Heart right ventricle (tissue), 16 donors: ENCODE measurements at regions not wholly inside any gene's neighbourhood (a gene's known extent, or its start where the extent isn't known, plus 50 kb on each side); places are given as distances from the start of the nearest gene placed in this dataset.

Experiments used
- ATAC-seq, 8 donors: fragments of 200-7000 bp; cut with Tn5 transposase; one replicate each; pipeline ENCODE4 v1.9.1; 2020; ENCODE audit warnings: mild to moderate bottlenecking in 8 of 8, moderate library complexity in 8 of 8, moderate number of reproducible peaks in 1 of 8
- DNase-seq, 2 donors: peaks; one replicate each; pipeline ENCODE4 v3.0.0-alpha.2; 2020
- H3K27ac ChIP-seq, 10 donors: fragments of 200-600 bp; sonication (generic) in 2 of 10; one replicate each; pipeline versions ENCODE4 v1.5.0 to v1.8.0; 2020 to 2022; ENCODE audit warnings: mild to moderate bottlenecking in 3 of 10
- H3K27me3 ChIP-seq, 7 donors: fragments of 200-600 bp; one replicate each; pipeline ENCODE4 v1.8.0; 2021 to 2022; ENCODE audit warnings: mild to moderate bottlenecking in 2 of 7
- H3K36me3 ChIP-seq, 9 donors: fragments of 200-600 bp; sonication (generic) in 1 of 9; one replicate each; pipeline versions ENCODE4 v1.5.0 to v1.8.0; 2020 to 2022; ENCODE audit warnings: mild to moderate bottlenecking in 2 of 9
- H3K4me1 ChIP-seq, 9 donors: fragments of 200-600 bp; sonication (generic) in 1 of 9; one replicate each; pipeline versions ENCODE4 v1.5.0 to v1.8.0; 2020 to 2022; ENCODE audit warnings: mild to moderate bottlenecking in 4 of 9
- H3K4me3 ChIP-seq, 10 donors: fragments of 200-600 bp; sonication (generic) in 2 of 10; one replicate each; pipeline versions ENCODE4 v1.5.0 to v1.8.0; 2020 to 2022; ENCODE audit warnings: mild to moderate bottlenecking in 7 of 10, moderate library complexity in 2 of 10
- H3K9me3 ChIP-seq, 11 donors: fragments of 200-600 bp in 10 of 11; sonication (generic) in 2 of 11; one replicate each; pipeline versions ENCODE4 v1.5.0 to v1.8.0; 2013 to 2022; ENCODE audit warnings: mild to moderate bottlenecking in 2 of 11, control low read depth in 1 of 11, moderate library complexity in 1 of 11
- CTCF ChIP-seq, 9 donors: fragments of 200-600 bp; sonication (generic) in 2 of 9; IDR thresholded peaks; one replicate each; pipeline versions ENCODE4 v1.5.0 to v1.8.0; 2021 to 2022; ENCODE audit warnings: antibody characterized with exemption in 9 of 9, mild to moderate bottlenecking in 5 of 9, moderate library complexity in 1 of 9
- WGBS, 2 donors: extraction: QIAGEN DNeasy Blood & Tissue Kit; methylation state at CpG; one replicate each; pipeline ENCODE4 v1.1.7; 2013; ENCODE audit warnings: inconsistent platforms in 1 of 2; 5-methylcytosine and 5-hydroxymethylcytosine counted together
- intact Hi-C, 10 donors: fragments of 100-400 bp; cut with DNase I; formaldehyde crosslinking; loops; one replicate each; pipeline versions ENCODE4 v1.11.1 to v1.14.2; 2022
- donor health status: Arrhythmogenic right ventricular cardiomyopathy.
- donor health status: ischemic (EF 13 %, LVEDD 7.1; RV severe dilation, severe dysfunction).
- donor health status: healthy with polysubstance abuse.
- donor health status: DM: no; HTN: yes; CAD: no.
- donor health status: DM: no; HTN: no; CAD: no.
- donor health status: ischemic (EF 25% LVEDD 6.9; RV normal size, moderate dysfunction).
- donor health status: ischemic (EF 25% LVEDD 5.7; RV mildly dilated, moderate dysfunction).
- donor health status: healthy.
- donor health status: DM: yes; HTN: yes; CAD: no.
- donor health status: Ischemic cardiomyopathy.
- donor health status: ischemic (EF 35%, LVEDD 5.7; RV mildly dilated, moderate dysfunction).
- donor health status: nonischemic (EF 11% LVEDD 7.7; RV severe dilation, severe dysfunction).
- donor health status: DM: yes; HTN: yes; CAD: no.
- donor health status: PGD.
- donor health status: ischemic (EF 29% LVEDD 5.4; RV normal size, mild dysfunction).
- donor health status: nonischemic (EF 23%, LVEDD 6.1; RV moderate dilation, normal function).

- WGBS, 2 donors = 72 to 73% methylated on average over 11 of the region's 11 CpGs
- DNase-seq = no peak
- no peak for TF ChIP-seq CTCF (IDR thresholded peaks at IDR 0.05)
- Histone ChIP-seq H3K27me3 (peaks cover 0 to 47% (median 12%) of the 10 kb centered on the region in 7 donors), H3K4me1 (peaks cover 0 to 14% (median 8%) of the 10 kb centered on the region in 9 donors), H3K4me3 (no peak overlapping the region), H3K27ac (no peak overlapping the region), H3K36me3 (no peaks in the 10 kb centered on the region), H3K9me3 (peaks cover 0 to 16% (median 2%) of the 10 kb centered on the region in 11 donors)
- no peak for ATAC-seq
- intact Hi-C loops = no loop called here
These were observed 320.1 kb downstream of the C16orf95 start for GRCh38 chr16:86997058-86997457.

GRCh38 chr16:86998196-86999001, 318.8 kb downstream of the C16orf95 start:
- Histone ChIP-seq H3K9me3 (peaks cover 0 to 16% (median 2%) of the 10 kb centered on the region in 11 donors), H3K27ac (no peak overlapping the region), H3K36me3 (no peaks in the 10 kb centered on the region), H3K27me3 (peaks cover 0 to 41% (median 12%) of the 10 kb centered on the region in 7 donors), H3K4me3 (no peak overlapping the region), H3K4me1 (peaks cover 0 to 14% (median 8%) of the 10 kb centered on the region in 9 donors)
- intact Hi-C loops = no loop called here
- no peak for DNase-seq
- WGBS, 2 donors = 91 to 93% methylated on average over 21 of the region's 21 CpGs
- TF ChIP-seq CTCF (IDR thresholded peaks at IDR 0.05) = no peak
- no peak for ATAC-seq

GRCh38 chr16:87000001-87000400, 317.2 kb downstream of the C16orf95 start:
- H3K4me1 ChIP-seq = peaks cover 0 to 6% (median 3%) of the 10 kb centered on the region in 9 donors
- DNase-seq = no peak
- 57 to 63% methylated on average over 2 of the region's 2 CpGs for WGBS, 2 donors

More at GRCh38 chr16:87000001-87000400, 317.2 kb downstream of the C16orf95 start:
- Histone ChIP-seq H3K4me3 (no peak overlapping the region), H3K36me3 (no peaks in the 10 kb centered on the region), H3K9me3 (peaks cover 0 to 22% (median 2%) of the 10 kb centered on the region in 11 donors), H3K27me3 (peaks cover 0 to 31% (median 4%) of the 10 kb centered on the region in 7 donors), H3K27ac (no peak overlapping the region)
- intact Hi-C loops = no loop called here
- no peak for TF ChIP-seq CTCF (IDR thresholded peaks at IDR 0.05)
- no peak for ATAC-seq
